CD8-positive, alpha-beta memory T cell (primary cell): ENCODE measurements at regions not wholly inside any gene's neighbourhood (a gene's known extent, or its start where the extent isn't known, plus 50 kb on each side); places are given as distances from the start of the nearest gene placed in this dataset.

Source experiments
- CTCF ChIA-PET: fragments of 350-600 bp; sonication (Branson Sonifier 250); formaldehyde crosslinking; loops from one replicate; lab custom pipeline; 2021; ENCODE audit warnings: antibody characterized with exemption; lab: Charles Lee
- POLR2A ChIA-PET: fragments of 350-600 bp; sonication (Branson Sonifier 250); formaldehyde crosslinking; loops from one replicate; lab custom pipeline; 2021; ENCODE audit warnings: antibody characterized with exemption; lab: Charles Lee
- DNase-seq, 5 donors: peaks; one replicate each; pipeline versions ENCODE4 v3.0.0 to v3.0.0-alpha.2; 2020 to 2022; ENCODE audit warnings: mixed read lengths in 1 of 5
- H3K27ac ChIP-seq: one replicate; pipeline ENCODE4 v1.7.0; 2013; ENCODE audit warnings: low read depth, mild to moderate bottlenecking, low read length, moderate library complexity
- H3K27me3 ChIP-seq: 2 replicates; pipeline ENCODE4 v1.7.0; 2013; ENCODE audit warnings: low read length, mild to moderate bottlenecking; ENCODE audit not compliant: insufficient read depth, poor library complexity, severe bottlenecking
- H3K36me3 ChIP-seq: 2 replicates; pipeline ENCODE4 v1.7.0; 2013; ENCODE audit warnings: mild to moderate bottlenecking, low read length, moderate library complexity; ENCODE audit not compliant: insufficient read depth
- H3K4me1 ChIP-seq: 2 replicates; pipeline ENCODE4 v1.7.0; 2013; ENCODE audit warnings: mild to moderate bottlenecking, low read length, moderate library complexity; ENCODE audit not compliant: insufficient read depth
- H3K4me3 ChIP-seq: 2 replicates; pipeline ENCODE4 v1.7.0; 2013; ENCODE audit warnings: mild to moderate bottlenecking, low read length
- H3K9me3 ChIP-seq: 2 replicates; pipeline ENCODE4 v1.7.0; 2013; ENCODE audit warnings: mild to moderate bottlenecking, low read length
- H3K27ac Mint-ChIP-seq, 8 donors: one replicate each; pipeline ENCODE4 v1.8.0; 2020 to 2021; ENCODE audit warnings: mixed read lengths in 8 of 8, mild to moderate bottlenecking in 6 of 8, inconsistent platforms in 3 of 8, moderate library complexity in 3 of 8
- H3K27me3 Mint-ChIP-seq, 2 donors: one replicate each; pipeline ENCODE4 v1.8.0; 2020 to 2021; ENCODE audit warnings: mixed read lengths in 2 of 2, mild to moderate bottlenecking in 1 of 2, moderate library complexity in 1 of 2
- H3K36me3 Mint-ChIP-seq, 3 donors: one replicate each; pipeline ENCODE4 v1.8.0; 2020 to 2021; ENCODE audit warnings: mixed read lengths in 3 of 3, inconsistent platforms in 1 of 3, mild to moderate bottlenecking in 1 of 3
- H3K4me1 Mint-ChIP-seq, 3 donors: one replicate each; pipeline ENCODE4 v1.8.0; 2020 to 2021; ENCODE audit warnings: mixed read lengths in 3 of 3, inconsistent platforms in 1 of 3, mild to moderate bottlenecking in 1 of 3
- H3K4me3 Mint-ChIP-seq, 7 donors: one replicate each; pipeline ENCODE4 v1.8.0; 2020 to 2021; ENCODE audit warnings: mixed read lengths in 7 of 7, mild to moderate bottlenecking in 6 of 7, moderate library complexity in 4 of 7, inconsistent platforms in 2 of 7
- H3K9me3 Mint-ChIP-seq, 5 donors: one replicate each; pipeline ENCODE4 v1.8.0; 2020 to 2022; ENCODE audit warnings: mixed read lengths in 5 of 5, mild to moderate bottlenecking in 3 of 5, moderate library complexity in 2 of 5, inconsistent platforms in 1 of 5

DNA sequence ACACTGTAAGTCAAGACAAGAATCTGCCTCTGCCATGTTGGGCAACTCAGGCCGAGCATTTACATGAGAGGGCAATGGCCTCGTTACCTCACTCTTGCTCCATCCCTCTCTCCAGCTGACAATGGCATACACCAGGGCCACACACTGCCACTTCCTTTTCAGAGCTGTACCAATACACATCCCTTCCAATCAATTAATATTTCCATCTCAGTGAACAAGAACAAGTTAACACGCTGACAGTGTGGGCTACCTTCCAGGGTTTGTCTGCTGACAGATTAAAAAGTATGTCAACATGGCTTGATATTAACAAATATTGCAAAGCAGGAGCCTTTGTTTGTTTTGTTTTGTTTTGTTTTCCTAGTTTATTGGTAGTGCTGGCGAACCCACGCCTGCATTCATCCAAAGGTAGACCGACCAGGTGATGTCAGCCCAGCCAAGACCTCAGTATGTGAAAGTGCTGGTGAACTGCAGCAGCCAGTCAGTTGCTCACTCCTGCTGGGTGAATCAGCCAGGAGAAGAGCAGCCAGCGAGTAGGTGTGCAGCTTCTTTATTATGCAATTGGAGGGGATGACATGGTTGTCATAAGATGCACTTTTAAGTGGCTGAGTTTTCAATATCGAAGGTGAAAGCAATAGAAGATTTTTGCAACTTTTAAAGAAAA is 487.3 kb upstream of the JARID2 start:
- Histone ChIP-seq H3K36me3 (no peaks in the 10 kb centered on the region), H3K27me3 (no peaks in the 10 kb centered on the region), H3K9me3 (no peaks in the 10 kb centered on the region), H3K27ac (no peak overlapping the region), H3K4me3 (no peak overlapping the region), H3K4me1 (no peaks in the 10 kb centered on the region)
- ChIA-PET POLR2A (no interaction called here), CTCF (no interaction called here)
- Mint-ChIP-seq H3K4me1 (peaks cover 10 to 14% (median 10%) of the 10 kb centered on the region in 3 donors), H3K4me3 (no peak overlapping the region), H3K36me3 (no peaks in the 10 kb centered on the region), H3K27ac (peak overlapping the region in 2 of 8 donors; percentile 2 to 52), H3K9me3 (no peaks in the 10 kb centered on the region), H3K27me3 (peaks cover 0 to 4% of the 10 kb centered on the region in 2 donors)
- DNase-seq = no peak

DNA sequence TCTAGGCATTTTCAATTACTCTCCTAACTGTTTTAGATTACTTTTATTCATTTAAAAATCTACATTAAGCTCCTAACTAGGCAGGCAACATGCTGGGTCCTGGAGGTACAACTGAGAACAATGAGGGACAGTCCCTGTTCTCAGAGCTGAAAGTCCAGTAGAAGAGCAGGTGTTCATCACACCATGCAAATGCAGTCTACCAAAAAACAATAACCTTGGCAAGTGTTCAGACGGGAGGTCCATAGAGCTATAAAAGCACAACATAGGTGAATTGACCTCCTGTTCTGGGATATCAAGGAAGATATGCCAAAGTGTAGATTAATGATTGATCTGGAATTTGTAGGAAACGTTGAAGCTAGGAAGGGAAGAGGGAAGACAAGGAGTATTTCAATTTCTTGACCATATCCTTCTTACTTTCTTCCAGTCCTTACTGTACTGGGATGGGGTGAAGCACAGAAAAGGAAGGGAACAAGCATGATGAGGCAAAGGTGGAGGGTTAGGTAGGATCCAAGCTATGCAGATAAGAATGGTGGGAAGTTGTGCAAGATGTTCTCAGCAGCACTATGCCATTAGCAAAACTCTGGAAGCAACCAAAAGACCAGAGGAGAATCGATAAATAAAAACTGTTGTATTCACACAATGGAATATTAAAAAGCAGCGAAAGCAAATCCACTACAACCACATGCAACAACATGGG is 485.7 kb upstream of the JARID2 start:
- H3K4me3 Mint-ChIP-seq = no peak overlapping the region

DNA sequence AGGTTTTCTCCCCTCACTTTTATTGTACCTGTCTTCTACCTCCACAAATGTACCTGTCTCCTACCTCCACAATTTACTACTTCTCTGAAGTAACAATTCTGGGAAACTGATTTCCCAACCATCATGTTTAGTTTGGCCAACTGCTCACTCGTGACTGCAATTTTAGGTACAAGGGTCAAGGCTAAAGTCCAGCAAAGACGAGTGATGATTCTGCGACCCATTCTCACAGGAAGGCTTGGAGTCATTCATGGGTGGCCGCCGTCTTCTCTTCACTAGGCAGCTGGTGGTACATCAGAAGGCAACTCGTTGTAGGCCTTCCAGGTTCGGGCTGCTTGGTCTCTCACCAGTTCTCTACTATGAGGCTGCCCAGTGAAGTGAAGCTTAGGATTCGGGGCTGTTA is 483.8 kb upstream of the JARID2 start:
- no peak overlapping the region for H3K4me3 Mint-ChIP-seq
- CTCF ChIA-PET = interaction anchor here (1.1 kb wide), 1 partner anchor 9 kb away, joined by 3 read pairs; no protein-coding TSS in a partner anchor
- no peaks in the 10 kb centered on the region for H3K36me3 Mint-ChIP-seq
- no peaks in the 10 kb centered on the region for H3K9me3 Mint-ChIP-seq
- Histone ChIP-seq H3K27ac (no peak overlapping the region), H3K27me3 (no peaks in the 10 kb centered on the region), H3K9me3 (no peaks in the 10 kb centered on the region), H3K36me3 (no peaks in the 10 kb centered on the region), H3K4me1 (no peaks in the 10 kb centered on the region), H3K4me3 (no peak overlapping the region)
- H3K27me3 Mint-ChIP-seq = no peaks in the 10 kb centered on the region
- POLR2A ChIA-PET = no interaction called here
- DNase-seq = no peak
- H3K27ac Mint-ChIP-seq = no peak overlapping the region
- no peaks in the 10 kb centered on the region for H3K4me1 Mint-ChIP-seq

More for the DNA sequence above, 485.7 kb upstream of the JARID2 start:
- DNase-seq = no peak
- Histone ChIP-seq H3K27me3 (no peaks in the 10 kb centered on the region), H3K27ac (no peak overlapping the region), H3K36me3 (no peaks in the 10 kb centered on the region), H3K9me3 (no peaks in the 10 kb centered on the region), H3K4me1 (no peaks in the 10 kb centered on the region), H3K4me3 (no peak overlapping the region)
- no peak overlapping the region for H3K27ac Mint-ChIP-seq
- H3K9me3 Mint-ChIP-seq = no peaks in the 10 kb centered on the region
- H3K27me3 Mint-ChIP-seq = peaks cover 0 to 2% of the 10 kb centered on the region in 2 donors
- CTCF ChIA-PET = no interaction called here
- POLR2A ChIA-PET = no interaction called here
- peaks cover 2 to 3% (median 2%) of the 10 kb centered on the region in 3 donors for H3K4me1 Mint-ChIP-seq
- H3K36me3 Mint-ChIP-seq = no peaks in the 10 kb centered on the region

DNA sequence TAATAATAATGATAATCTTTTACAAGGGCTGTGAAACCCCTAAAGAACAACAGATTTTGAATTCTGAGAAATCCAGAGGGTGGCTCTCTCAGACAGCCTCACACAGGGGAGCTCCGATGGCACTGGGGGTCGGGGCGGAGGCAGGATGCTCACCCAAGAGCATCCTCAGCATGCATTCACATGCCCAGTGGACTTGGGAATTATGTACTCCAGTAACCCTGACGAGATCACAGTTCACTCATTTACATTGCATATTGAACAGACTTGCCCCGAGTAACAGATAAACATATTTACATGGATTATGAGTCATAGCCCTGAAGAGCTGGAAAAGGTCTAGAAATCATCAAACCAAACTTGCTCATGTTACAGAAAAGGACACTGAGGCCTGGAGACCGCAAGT is 482.7 kb upstream of the JARID2 start:
- Histone ChIP-seq H3K4me3 (no peak overlapping the region), H3K27me3 (no peaks in the 10 kb centered on the region), H3K9me3 (no peaks in the 10 kb centered on the region), H3K27ac (no peak overlapping the region), H3K4me1 (no peaks in the 10 kb centered on the region), H3K36me3 (no peaks in the 10 kb centered on the region)
- Mint-ChIP-seq H3K4me1 (no peaks in the 10 kb centered on the region), H3K27ac (peak overlapping the region in 1 of 8 donors; percentile 2), H3K9me3 (no peaks in the 10 kb centered on the region), H3K36me3 (no peaks in the 10 kb centered on the region), H3K4me3 (no peak overlapping the region), H3K27me3 (no peaks in the 10 kb centered on the region)
- POLR2A ChIA-PET = no interaction called here
- DNase-seq = no peak
- CTCF ChIA-PET = no interaction called here

DNA sequence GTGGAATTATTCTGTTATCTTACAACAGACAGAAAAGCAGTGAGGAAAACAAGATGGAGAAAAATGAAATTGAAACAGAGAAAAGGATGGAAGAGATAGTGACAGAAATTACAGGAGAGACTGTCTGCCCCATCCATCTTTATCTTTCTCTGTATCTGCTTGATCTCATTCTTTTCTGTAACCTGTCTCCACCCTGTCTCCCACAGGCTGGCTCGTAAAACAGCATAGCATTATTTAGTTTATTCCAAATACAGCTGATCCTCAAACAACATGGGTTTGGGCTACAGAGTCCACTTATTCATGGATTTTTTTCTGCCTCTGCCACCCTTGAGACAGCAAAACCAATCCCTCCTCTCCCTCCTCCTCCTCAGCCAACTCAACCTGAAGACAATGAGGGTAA is 482.3 kb upstream of the JARID2 start:
- Histone ChIP-seq H3K4me1 (no peaks in the 10 kb centered on the region), H3K36me3 (no peaks in the 10 kb centered on the region), H3K4me3 (no peak overlapping the region), H3K9me3 (no peaks in the 10 kb centered on the region), H3K27me3 (no peaks in the 10 kb centered on the region), H3K27ac (no peak overlapping the region)
- peaks cover 0 to 4% of the 10 kb centered on the region in 2 donors for H3K27me3 Mint-ChIP-seq
- no peak for DNase-seq
- no peaks in the 10 kb centered on the region for H3K9me3 Mint-ChIP-seq
- POLR2A ChIA-PET = no interaction called here
- peak overlapping the region in 1 of 8 donors; percentile 2 for H3K27ac Mint-ChIP-seq
- no peak overlapping the region for H3K4me3 Mint-ChIP-seq
- no peaks in the 10 kb centered on the region for H3K4me1 Mint-ChIP-seq
- H3K36me3 Mint-ChIP-seq = no peaks in the 10 kb centered on the region
- CTCF ChIA-PET = no interaction called here

DNA sequence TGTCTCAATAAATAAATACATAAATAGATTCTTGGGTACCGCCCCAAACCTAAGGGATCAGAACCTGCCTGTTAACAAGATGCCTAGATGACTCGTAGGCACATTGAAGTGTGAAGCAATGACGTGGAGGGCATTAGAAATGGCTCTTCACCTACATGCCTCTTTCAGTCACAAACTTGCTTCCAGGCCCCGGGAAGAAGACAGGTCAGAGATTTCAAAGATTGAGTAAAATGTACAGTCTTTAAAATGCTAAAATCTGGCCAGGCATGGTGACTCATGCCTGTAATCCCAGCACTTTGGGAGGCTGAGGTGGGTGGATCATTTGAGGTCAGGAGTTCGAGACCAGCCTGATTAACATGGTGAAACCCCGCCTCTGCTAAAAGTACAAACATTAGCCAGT is 480.8 kb upstream of the JARID2 start:
- Mint-ChIP-seq H3K4me1 (no peaks in the 10 kb centered on the region), H3K36me3 (no peaks in the 10 kb centered on the region)
- H3K4me3 ChIP-seq = no peak overlapping the region

DNA sequence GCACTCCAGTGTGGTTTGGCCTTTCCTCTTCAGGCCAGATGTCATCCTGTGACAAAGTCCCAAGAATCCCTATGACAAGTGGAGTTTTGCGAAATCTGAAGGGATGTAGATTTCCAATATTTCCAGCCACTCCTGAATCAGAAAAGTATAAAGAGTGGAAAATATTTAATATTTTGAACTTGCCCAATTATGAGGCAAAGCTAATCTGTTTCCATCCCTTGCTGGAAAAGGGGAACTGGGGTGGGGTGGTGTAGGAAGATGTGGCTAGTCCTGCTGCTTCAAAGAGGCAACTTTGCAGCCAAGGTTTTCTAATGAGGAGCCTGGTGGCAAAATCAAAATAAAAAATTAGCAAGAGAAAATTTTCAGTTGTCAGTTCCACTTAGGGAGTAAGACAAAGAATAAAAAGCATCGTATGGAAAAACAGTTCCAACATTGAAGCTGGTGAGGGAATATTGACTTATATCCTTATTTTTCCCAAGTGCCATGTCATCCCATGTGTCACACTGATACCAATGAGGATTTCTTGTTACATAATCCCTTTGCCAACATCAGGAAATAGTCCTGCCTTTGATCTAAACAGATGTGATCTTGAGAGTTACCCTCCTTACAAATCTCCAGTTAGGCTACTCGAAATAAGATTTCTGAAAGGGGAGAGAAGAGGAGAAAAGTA is 480.0 kb upstream of the JARID2 start:
- peaks cover 0 to 3% (median 0%) of the 10 kb centered on the region in 3 donors for H3K36me3 Mint-ChIP-seq
- H3K27me3 Mint-ChIP-seq = peaks cover 0 to 4% of the 10 kb centered on the region in 2 donors
- no peaks in the 10 kb centered on the region for H3K4me1 ChIP-seq
- H3K36me3 ChIP-seq = no peaks in the 10 kb centered on the region
- H3K27me3 ChIP-seq = no peaks in the 10 kb centered on the region
- no peaks in the 10 kb centered on the region for H3K9me3 ChIP-seq
- no peak overlapping the region for H3K27ac ChIP-seq
- no peaks in the 10 kb centered on the region for H3K9me3 Mint-ChIP-seq
- ChIA-PET POLR2A (no interaction called here), CTCF (no interaction called here)
- DNase-seq = no peak
- H3K4me3 Mint-ChIP-seq = no peak overlapping the region
- no peaks in the 10 kb centered on the region for H3K4me1 Mint-ChIP-seq
- no peak overlapping the region for H3K27ac Mint-ChIP-seq
- no peak overlapping the region for H3K4me3 ChIP-seq

More for the DNA sequence above, 480.8 kb upstream of the JARID2 start:
- no peaks in the 10 kb centered on the region for H3K27me3 ChIP-seq
- H3K9me3 Mint-ChIP-seq = no peaks in the 10 kb centered on the region
- ChIA-PET CTCF (no interaction called here), POLR2A (no interaction called here)
- H3K4me3 Mint-ChIP-seq = no peak overlapping the region
- peaks cover 0 to 4% of the 10 kb centered on the region in 2 donors for H3K27me3 Mint-ChIP-seq
- no peak for DNase-seq
- H3K27ac ChIP-seq = no peak overlapping the region
- no peaks in the 10 kb centered on the region for H3K4me1 ChIP-seq
- no peak overlapping the region for H3K27ac Mint-ChIP-seq
- H3K9me3 ChIP-seq = no peaks in the 10 kb centered on the region
- no peaks in the 10 kb centered on the region for H3K36me3 ChIP-seq

DNA sequence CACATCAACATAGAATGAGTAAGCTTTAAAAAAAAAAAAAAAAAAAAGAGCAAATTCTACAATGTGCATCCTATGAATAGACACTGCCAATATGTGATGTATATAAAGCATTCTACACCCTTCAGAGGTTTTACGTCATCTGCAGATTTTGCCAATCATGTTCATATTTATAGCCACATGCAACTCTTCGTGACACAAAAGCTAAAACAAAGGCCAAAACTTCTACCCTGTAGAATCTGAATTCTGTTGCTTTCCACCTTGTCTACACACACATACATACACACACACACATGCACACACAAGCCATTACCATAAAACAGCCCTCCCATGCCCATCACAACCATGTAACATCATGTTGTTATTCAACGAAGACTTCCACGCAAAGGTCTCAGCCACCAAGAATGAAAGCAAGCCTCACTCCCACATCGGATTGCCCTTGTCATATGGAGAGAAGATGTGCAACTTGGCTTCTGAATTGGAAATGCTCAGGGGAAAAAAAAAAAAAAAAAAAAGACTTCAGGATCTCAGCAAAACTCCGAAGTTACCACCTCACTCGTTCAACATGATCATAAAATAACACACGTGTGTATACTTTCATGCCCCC is 479.4 kb upstream of the JARID2 start:
- Mint-ChIP-seq H3K4me1 (no peaks in the 10 kb centered on the region), H3K9me3 (no peaks in the 10 kb centered on the region), H3K4me3 (no peak overlapping the region), H3K36me3 (peaks cover 0 to 3% (median 0%) of the 10 kb centered on the region in 3 donors), H3K27ac (no peak overlapping the region), H3K27me3 (peaks cover 0 to 7% of the 10 kb centered on the region in 2 donors)
- no peak overlapping the region for H3K27ac ChIP-seq
- no peak overlapping the region for H3K4me3 ChIP-seq
- no peaks in the 10 kb centered on the region for H3K4me1 ChIP-seq
- no peaks in the 10 kb centered on the region for H3K9me3 ChIP-seq
- POLR2A ChIA-PET = no interaction called here
- H3K27me3 ChIP-seq = no peaks in the 10 kb centered on the region
- no peak for DNase-seq
- CTCF ChIA-PET = no interaction called here
- no peaks in the 10 kb centered on the region for H3K36me3 ChIP-seq
